Suprapubic skin (tissue), 4 donors: ENCODE measurements at regions not wholly inside any gene's neighbourhood (a gene's known extent, or its start where the extent isn't known, plus 50 kb on each side); places are given as distances from the start of the nearest gene placed in this dataset.

Experiments
- EP300 ChIP-seq: sonication (generic); formaldehyde crosslinking; IDR thresholded peaks from one replicate; pipeline ENCODE4 v1.6.1; 2017; ENCODE audit warnings: antibody characterized with exemption
- POLR2A ChIP-seq, 2 donors: fragments of 450-650 bp; IDR thresholded peaks; one replicate each; pipeline ENCODE4 v1.6.1; 2017; ENCODE audit warnings: antibody characterized with exemption in 2 of 2, mild to moderate bottlenecking in 2 of 2, moderate library complexity in 2 of 2
- POLR2AphosphoS5 ChIP-seq, 3 donors: sonication (generic); formaldehyde crosslinking; IDR thresholded peaks; one replicate each; pipeline ENCODE4 v1.6.1; 2017; ENCODE audit warnings: antibody characterized with exemption in 3 of 3
- TF ChIP-seq, protein P1 (sequence below), 2 donors: fragments of 200-600 bp in 1 of 2; fragments of 450-650 bp in 1 of 2; sonication (generic) in 1 of 2; IDR thresholded peaks; one replicate each; pipeline ENCODE4 v1.5.1; 2016 to 2019; ENCODE audit warnings: antibody characterized with exemption in 2 of 2, mild to moderate bottlenecking in 1 of 2, moderate library complexity in 1 of 2

DNA sequence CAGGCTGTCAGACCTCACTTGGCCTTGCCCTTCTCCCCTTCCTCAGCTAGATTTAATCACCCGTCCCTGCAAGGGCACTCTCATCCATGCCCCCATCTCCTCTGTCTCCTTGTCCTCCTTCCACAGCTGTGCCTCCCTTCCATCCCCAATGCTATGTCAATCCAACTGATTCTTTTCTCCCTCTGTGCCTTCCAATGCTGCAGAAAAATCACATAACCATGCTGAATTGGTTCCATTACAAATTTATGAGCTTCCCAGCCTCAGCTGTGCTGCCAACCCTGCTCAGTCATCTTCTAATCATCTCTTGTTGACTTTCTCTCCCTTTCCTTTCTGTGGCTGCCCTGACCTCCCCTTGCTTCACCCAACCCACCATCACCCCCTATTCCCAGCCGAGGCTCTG, 56.3 kb upstream of the PIRT start:
- TF ChIP-seq, protein P1, sequence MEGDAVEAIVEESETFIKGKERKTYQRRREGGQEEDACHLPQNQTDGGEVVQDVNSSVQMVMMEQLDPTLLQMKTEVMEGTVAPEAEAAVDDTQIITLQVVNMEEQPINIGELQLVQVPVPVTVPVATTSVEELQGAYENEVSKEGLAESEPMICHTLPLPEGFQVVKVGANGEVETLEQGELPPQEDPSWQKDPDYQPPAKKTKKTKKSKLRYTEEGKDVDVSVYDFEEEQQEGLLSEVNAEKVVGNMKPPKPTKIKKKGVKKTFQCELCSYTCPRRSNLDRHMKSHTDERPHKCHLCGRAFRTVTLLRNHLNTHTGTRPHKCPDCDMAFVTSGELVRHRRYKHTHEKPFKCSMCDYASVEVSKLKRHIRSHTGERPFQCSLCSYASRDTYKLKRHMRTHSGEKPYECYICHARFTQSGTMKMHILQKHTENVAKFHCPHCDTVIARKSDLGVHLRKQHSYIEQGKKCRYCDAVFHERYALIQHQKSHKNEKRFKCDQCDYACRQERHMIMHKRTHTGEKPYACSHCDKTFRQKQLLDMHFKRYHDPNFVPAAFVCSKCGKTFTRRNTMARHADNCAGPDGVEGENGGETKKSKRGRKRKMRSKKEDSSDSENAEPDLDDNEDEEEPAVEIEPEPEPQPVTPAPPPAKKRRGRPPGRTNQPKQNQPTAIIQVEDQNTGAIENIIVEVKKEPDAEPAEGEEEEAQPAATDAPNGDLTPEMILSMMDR (IDR thresholded peaks at IDR 0.05) = no peak
- TF ChIP-seq POLR2A (IDR thresholded peaks at IDR 0.05) (no peak), POLR2AphosphoS5 (IDR thresholded peaks at IDR 0.05) (no peak), EP300 (no peak)
